ENCODE measurements at regions not wholly inside any gene's neighbourhood (a gene's known extent, or its start where the extent isn't known, plus 50 kb on each side); places are given as distances from the start of the nearest gene placed in this dataset.

DNA sequence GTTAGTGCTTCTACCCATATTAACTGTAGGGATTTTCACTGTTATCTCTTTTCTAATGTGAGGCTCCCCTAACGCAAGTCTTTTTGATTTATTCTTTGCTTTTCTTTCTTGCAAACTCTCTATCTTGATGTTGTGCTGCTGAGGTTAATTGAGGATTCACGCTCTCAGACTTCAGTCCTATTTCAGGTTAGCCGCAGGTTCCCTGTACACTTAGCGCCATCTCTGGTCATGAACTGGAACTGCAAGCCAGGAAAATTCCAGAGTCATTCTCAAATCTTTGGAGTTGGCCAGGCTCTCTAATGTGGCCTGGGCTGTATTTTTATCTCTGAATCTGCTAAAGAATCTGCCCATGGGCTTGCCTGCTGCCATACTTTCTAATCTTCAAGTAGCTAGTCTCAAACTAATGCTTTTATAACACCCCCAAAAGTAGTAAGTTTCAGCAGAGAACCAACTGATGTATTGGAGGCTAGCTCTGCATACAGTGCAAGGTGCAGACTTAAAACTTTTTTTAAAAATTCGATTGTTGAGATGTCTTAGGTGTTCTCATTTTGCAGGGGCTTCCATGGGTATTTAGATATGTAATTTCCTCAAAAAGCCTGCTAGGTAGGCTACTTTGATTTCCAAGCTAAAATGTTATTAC lies 91.1 kb upstream of the OPRM1 start:
- Histone ChIP-seq H3K9me3 (peaks cover 0 to 3% (median 0%) of the 10 kb centered on the region in 4 donors), H3K27ac (no peak overlapping the region), H3K27me3 (no peaks in the 10 kb centered on the region), H3K4me1 (no peaks in the 10 kb centered on the region), H3K4me3 (no peak overlapping the region), H3K36me3 (no peaks in the 10 kb centered on the region)
- DNase-seq (no peak), ATAC-seq (peak in 2 of 4 donors; percentile 27 to 46)
- WGBS (ENCODE audit: insufficient coverage, low coverage, low lambda C conversion rate, missing lambda C conversion rate): 8% methylated on average over 5 of the region's 5 CpGs
- intact Hi-C loops (cut with DNase I): no loop called here
- TF ChIP-seq POLR2A (IDR thresholded peaks at IDR 0.05): no peak
- TF ChIP-seq, protein P1, sequence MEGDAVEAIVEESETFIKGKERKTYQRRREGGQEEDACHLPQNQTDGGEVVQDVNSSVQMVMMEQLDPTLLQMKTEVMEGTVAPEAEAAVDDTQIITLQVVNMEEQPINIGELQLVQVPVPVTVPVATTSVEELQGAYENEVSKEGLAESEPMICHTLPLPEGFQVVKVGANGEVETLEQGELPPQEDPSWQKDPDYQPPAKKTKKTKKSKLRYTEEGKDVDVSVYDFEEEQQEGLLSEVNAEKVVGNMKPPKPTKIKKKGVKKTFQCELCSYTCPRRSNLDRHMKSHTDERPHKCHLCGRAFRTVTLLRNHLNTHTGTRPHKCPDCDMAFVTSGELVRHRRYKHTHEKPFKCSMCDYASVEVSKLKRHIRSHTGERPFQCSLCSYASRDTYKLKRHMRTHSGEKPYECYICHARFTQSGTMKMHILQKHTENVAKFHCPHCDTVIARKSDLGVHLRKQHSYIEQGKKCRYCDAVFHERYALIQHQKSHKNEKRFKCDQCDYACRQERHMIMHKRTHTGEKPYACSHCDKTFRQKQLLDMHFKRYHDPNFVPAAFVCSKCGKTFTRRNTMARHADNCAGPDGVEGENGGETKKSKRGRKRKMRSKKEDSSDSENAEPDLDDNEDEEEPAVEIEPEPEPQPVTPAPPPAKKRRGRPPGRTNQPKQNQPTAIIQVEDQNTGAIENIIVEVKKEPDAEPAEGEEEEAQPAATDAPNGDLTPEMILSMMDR (IDR thresholded peaks at IDR 0.05): peak; percentile 34 to 66 (median 58)

- TF ChIP-seq, protein P1 (IDR thresholded peaks at IDR 0.05): no peak
- no peak for TF ChIP-seq POLR2A (IDR thresholded peaks at IDR 0.05)
- intact Hi-C loops (cut with DNase I): no loop called here
- WGBS (ENCODE audit: insufficient coverage, low coverage, low lambda C conversion rate, missing lambda C conversion rate): 51% methylated on average over 2 of the region's 3 CpGs
Observed at GRCh38 chr6:153944201-153944600, 94.8 kb upstream of the OPRM1 start.

DNA sequence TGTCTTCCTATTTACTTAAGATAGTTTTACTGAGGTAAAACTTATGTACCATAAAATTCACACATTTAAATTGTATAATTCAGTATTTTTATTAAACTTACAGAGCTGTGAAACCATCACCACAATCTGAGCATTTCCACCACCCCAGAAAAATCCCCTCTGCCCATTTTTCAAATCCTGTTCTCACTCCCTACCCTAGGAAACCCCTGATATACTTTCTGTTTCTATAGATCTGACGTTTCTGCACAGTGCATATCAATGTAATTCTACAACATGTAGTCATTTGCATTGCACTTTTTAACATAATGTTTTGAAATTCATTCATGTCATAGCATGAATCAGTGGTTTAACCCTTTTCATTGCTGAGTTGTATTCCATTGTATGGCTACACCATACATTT lies 96.7 kb upstream of the OPRM1 start:
- intact Hi-C loops (cut with DNase I): no loop called here

More at GRCh38 chr6:153944201-153944600, 94.8 kb upstream of the OPRM1 start:
- Histone ChIP-seq H3K36me3 (no peaks in the 10 kb centered on the region), H3K4me3 (no peak overlapping the region), H3K9me3 (no peaks in the 10 kb centered on the region), H3K27me3 (no peaks in the 10 kb centered on the region), H3K4me1 (no peaks in the 10 kb centered on the region), H3K27ac (no peak overlapping the region)
- ATAC-seq (no peak), DNase-seq (no peak)

GRCh38 chr6:153941768-153942167 lies 97.3 kb upstream of the OPRM1 start:
- TF ChIP-seq, protein P1 (IDR thresholded peaks at IDR 0.05): no peak
- TF ChIP-seq POLR2A (IDR thresholded peaks at IDR 0.05): no peak
- H3K27ac ChIP-seq: no peak overlapping the region
- intact Hi-C loops (cut with DNase I): no loop called here
- DNase-seq: no peak
- no peaks in the 10 kb centered on the region for H3K36me3 ChIP-seq
- no peaks in the 10 kb centered on the region for H3K4me1 ChIP-seq
- H3K9me3 ChIP-seq: no peaks in the 10 kb centered on the region
- no peak overlapping the region for H3K4me3 ChIP-seq
- H3K27me3 ChIP-seq: no peaks in the 10 kb centered on the region
- 22% methylated on average over 1 of the region's 2 CpGs for WGBS (ENCODE audit: insufficient coverage, low coverage, low lambda C conversion rate, missing lambda C conversion rate)
- ATAC-seq: no peak

More for the DNA sequence above, 96.7 kb upstream of the OPRM1 start:
- Histone ChIP-seq H3K27ac (no peak overlapping the region), H3K9me3 (no peaks in the 10 kb centered on the region), H3K36me3 (no peaks in the 10 kb centered on the region), H3K4me1 (no peaks in the 10 kb centered on the region), H3K4me3 (no peak overlapping the region), H3K27me3 (no peaks in the 10 kb centered on the region)
- TF ChIP-seq, protein P1 (IDR thresholded peaks at IDR 0.05): no peak
- TF ChIP-seq POLR2A (IDR thresholded peaks at IDR 0.05): no peak
- whole genome bisulfite sequencing (ENCODE audit: insufficient coverage, low coverage, low lambda C conversion rate, missing lambda C conversion rate): 25% methylated on average over 1 of the region's 1 CpG
- DNase-seq (no peak), ATAC-seq (no peak)

Data from right lobe of liver (tissue), 6 donors.